IPS-NIHi7 (cell line): ENCODE measurements at regions not wholly inside any gene's neighbourhood (a gene's known extent, or its start where the extent isn't known, plus 50 kb on each side); places are given as distances from the start of the nearest gene placed in this dataset.
A peak's percentile ranks its signal among the peaks of the same experiment; 100 is the strongest.
"Not testable (repeated sequence)": the region's sequence is repeated elsewhere in the genome, so short reads cannot be mapped to it uniquely, and the experiment has no call there.

Experiments used
- DNase-seq: peaks from one replicate; pipeline ENCODE4 v3.0.0; 2012; ENCODE audit warnings: mixed read lengths; ENCODE audit errors: extremely low spot score

- no peak for DNase-seq
Observed at GRCh38 chr1:208465786-208466590, 221.8 kb upstream of the PLXNA2 start.

- DNase-seq, result no peak
Observed at GRCh38 chr1:208467151-208467780, 223.1 kb upstream of the PLXNA2 start.

- no peak for DNase-seq
Observed at GRCh38 chr1:208475449-208475848, 231.3 kb upstream of the PLXNA2 start.

GRCh38 chr1:208475951-208476845 lies 232.0 kb upstream of the PLXNA2 start:
- peak; percentile 80 for DNase-seq

GRCh38 chr1:208476846-208477170 lies 232.6 kb upstream of the PLXNA2 start:
- no peak for DNase-seq

GRCh38 chr1:208479435-208479834 lies 235.3 kb upstream of the PLXNA2 start:
- DNase-seq, result no peak

- no peak for DNase-seq
Observed at GRCh38 chr1:208485512-208485911, 241.3 kb upstream of the PLXNA2 start.

GRCh38 chr1:208486677-208487076 lies 242.5 kb upstream of the PLXNA2 start:
- DNase-seq, result no peak

- DNase-seq, result not testable (repeated sequence)
Observed at GRCh38 chr1:208488432-208488831, 244.2 kb upstream of the PLXNA2 start.

- DNase-seq, result no peak
Observed at GRCh38 chr1:208496467-208497371, 252.5 kb upstream of the PLXNA2 start.

GRCh38 chr1:208497866-208498541 lies 253.8 kb upstream of the PLXNA2 start:
- DNase-seq, result no peak

- DNase-seq, result no peak
Observed at GRCh38 chr1:208499026-208499425, 254.8 kb upstream of the PLXNA2 start.

GRCh38 chr1:208499601-208500000 lies 255.4 kb upstream of the PLXNA2 start:
- no peak for DNase-seq

GRCh38 chr1:208500375-208500774 lies 256.2 kb upstream of the PLXNA2 start:
- no peak for DNase-seq

- no peak for DNase-seq
Observed at GRCh38 chr1:208501542-208501941, 257.4 kb upstream of the PLXNA2 start.

GRCh38 chr1:208503787-208504186 lies 259.6 kb upstream of the PLXNA2 start:
- DNase-seq, result no peak

GRCh38 chr1:208506812-208507211 lies 262.6 kb upstream of the PLXNA2 start:
- DNase-seq, result no peak

- DNase-seq, result no peak
Observed at GRCh38 chr1:208509072-208509471, 264.9 kb upstream of the PLXNA2 start.

GRCh38 chr1:208510192-208510952 lies 266.2 kb upstream of the PLXNA2 start:
- no peak for DNase-seq

- no peak for DNase-seq
Observed at GRCh38 chr1:208511242-208511860, 267.2 kb upstream of the PLXNA2 start.
